ENCODE measurements at regions not wholly inside any gene's neighbourhood (a gene's known extent, or its start where the extent isn't known, plus 50 kb on each side); places are given as distances from the start of the nearest gene placed in this dataset.
A peak's percentile ranks its signal among the peaks of the same experiment; 100 is the strongest.
"Not testable (repeated sequence)": the region's sequence is repeated elsewhere in the genome, so short reads cannot be mapped to it uniquely, and the experiment has no call there.

- DNase-seq, result not testable (repeated sequence)
Observed at GRCh38 chr13:52324831-52325230, 81.1 kb downstream of the THSD1 start.

GRCh38 chr13:52319876-52320275 is 86.1 kb downstream of the THSD1 start:
- DNase-seq, result peak; percentile 16

DNA sequence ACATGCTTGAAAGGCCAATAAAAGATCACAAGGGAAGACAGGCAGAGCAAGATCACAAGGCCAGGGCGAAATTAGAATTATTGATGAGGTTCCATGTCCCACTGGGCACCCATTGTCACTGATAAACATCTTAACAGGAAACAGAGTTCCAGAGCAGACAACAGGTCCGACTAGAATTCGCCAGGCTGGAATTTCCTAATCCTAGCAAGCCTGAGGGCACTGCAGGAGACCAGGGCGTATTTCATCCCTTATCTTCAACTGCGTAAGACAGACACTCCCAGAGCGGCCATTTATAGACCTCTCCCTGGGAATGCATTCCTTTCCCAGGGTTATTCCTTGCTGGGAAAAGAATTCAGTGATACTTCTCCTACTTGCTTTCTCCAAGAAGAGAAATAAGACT is 96.1 kb downstream of the THSD1 start:
- DNase-seq, result not testable (repeated sequence)

DNA sequence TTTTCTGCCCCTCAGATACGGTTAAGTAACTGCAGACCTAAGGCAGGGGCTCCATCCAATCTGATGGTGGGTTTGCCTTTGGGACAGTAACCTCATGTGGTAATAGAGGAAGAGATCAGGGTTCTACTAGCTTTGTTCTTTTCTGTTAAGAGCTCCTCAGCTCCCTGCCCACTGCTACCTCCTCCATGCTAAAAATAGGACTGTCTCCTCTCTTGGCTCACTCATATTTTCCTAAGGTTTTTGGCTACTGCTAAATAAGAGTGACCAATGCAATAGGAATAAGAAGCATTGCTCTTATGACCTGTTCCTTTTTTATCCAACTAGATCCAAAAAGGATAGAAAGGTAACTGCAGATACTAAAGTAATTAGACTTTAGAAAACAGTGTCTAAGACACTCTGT is 99.6 kb downstream of the THSD1 start:
- DNase-seq, result not testable (repeated sequence)

GRCh38 chr13:52303098-52303497 is 102.9 kb downstream of the THSD1 start:
- DNase-seq, result not testable (repeated sequence)

- DNase-seq, result not testable (repeated sequence)
Observed at GRCh38 chr13:52302688-52303087, 103.3 kb downstream of the THSD1 start.

GRCh38 chr13:52301810-52302400 is 104.1 kb downstream of the THSD1 start:
- not testable (repeated sequence) for DNase-seq

GRCh38 chr13:52298079-52298661 is 107.8 kb downstream of the THSD1 start:
- not testable (repeated sequence) for DNase-seq

DNA sequence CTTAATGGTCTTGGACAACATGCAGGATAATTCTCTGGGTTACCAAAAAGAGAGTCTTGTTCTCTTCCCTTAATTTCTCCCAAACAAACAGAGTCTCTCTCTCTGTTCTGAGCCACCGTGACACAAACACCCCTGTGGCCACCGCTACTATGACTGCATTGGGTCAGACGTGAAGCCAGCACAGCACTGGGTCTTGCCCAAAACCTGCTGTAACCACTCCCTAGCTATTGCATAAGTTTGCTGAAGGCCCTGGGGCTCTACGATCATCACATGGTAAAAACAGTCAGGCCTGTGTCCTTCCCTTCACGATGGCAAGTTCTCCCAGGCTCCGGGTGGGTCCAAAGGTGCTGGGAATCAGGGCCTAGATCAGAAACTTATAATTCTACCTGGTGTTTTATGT is 117.1 kb downstream of the THSD1 start:
- not testable (repeated sequence) for DNase-seq

GRCh38 chr13:52281387-52281786 is 122.0 kb upstream of the NEK3 start:
- not testable (repeated sequence) for DNase-seq

DNA sequence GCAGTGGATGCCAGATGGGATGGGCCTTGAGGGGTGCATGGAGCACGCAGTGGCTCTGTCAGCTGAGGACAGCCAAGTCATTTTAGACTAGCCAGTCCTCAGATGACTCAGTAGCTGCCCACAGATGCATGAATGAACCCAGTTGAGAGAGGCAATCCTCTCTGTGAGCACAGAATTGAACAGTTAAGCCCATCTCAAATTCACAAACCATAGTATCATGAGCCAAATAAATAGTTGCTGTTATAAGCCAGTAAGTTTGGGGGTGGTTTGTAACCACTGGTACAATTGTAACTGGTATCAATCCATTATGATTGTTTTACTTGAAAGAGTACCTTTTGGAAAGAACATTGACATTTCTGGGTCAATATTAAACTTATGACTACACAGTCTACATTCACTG is 120.0 kb upstream of the NEK3 start:
- DNase-seq, result not testable (repeated sequence)

GRCh38 chr13:52254299-52254698 is 94.9 kb upstream of the NEK3 start:
- not testable (repeated sequence) for DNase-seq

- DNase-seq, result not testable (repeated sequence)
Observed at GRCh38 chr13:52240752-52241151, 81.4 kb upstream of the NEK3 start.

GRCh38 chr13:52235900-52236595 is 76.7 kb upstream of the NEK3 start:
- DNase-seq, result peak; percentile 57

DNA sequence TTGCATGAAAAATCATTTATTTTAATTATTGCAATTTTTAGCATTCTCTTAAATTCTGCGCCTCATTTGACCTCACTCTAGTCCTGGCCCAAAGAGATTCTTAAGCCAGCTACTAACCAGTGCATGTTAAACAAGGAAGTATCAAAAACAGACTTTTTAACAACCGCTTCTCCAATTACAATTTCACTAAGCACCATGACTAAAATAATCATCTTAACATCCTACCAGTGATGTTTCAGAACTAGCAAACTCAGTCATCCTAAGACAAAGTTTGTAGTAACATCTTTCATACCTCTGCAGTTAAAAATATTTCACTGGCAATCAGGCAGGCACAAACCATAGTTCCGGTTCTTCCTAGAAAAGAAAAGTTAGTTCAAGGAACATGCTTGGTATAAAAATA is 75.5 kb upstream of the NEK3 start:
- not testable (repeated sequence) for DNase-seq

DNA sequence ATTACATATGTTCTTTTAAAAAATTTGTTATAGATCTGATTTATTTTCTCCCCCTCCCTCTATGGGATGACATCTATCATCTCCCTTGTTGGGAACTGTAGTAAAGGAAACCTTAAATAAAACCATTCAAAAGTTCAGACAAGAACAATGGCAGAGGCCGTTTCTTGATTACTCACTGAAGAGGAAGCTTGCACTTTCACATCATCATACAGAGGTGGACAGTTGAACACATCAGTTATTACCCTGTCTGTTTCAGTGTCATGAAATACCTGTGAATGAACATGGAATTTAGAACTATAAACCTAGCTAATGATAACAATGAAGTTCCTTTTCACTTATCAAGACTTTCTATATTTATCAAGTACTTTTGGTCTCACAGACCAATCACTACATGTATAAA is 63.7 kb upstream of the NEK3 start:
- DNase-seq, result not testable (repeated sequence)

DNA sequence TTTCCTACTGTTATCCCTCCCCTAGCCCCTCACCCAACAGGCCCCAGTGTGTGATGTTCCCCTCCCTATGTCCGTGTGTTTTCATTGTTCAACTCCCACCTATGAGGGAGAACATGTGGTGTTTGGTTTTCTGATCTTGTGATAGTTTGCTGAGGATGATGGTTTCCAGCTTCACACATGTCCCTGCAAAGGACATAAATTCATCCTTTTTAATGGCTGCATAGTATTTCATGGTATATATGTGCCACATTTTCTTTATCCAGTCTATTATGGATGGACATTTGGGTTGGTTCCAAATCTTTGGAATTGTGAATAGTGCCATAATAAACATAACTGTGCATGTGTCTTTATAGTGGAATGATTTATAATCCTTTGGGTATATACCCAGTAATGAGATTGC is 54.5 kb upstream of the NEK3 start:
- not testable (repeated sequence) for DNase-seq

GRCh38 chr13:52212886-52213285 is 53.5 kb upstream of the NEK3 start:
- not testable (repeated sequence) for DNase-seq

- DNase-seq, result not testable (repeated sequence)
Observed at GRCh38 chr13:52211416-52211776, 52.0 kb upstream of the NEK3 start.

GRCh38 chr13:52210564-52211415 is 51.4 kb upstream of the NEK3 start:
- not testable (repeated sequence) for DNase-seq
